ENCODE measurements at regions not wholly inside any gene's neighbourhood (a gene's known extent, or its start where the extent isn't known, plus 50 kb on each side); places are given as distances from the start of the nearest gene placed in this dataset.

DNA sequence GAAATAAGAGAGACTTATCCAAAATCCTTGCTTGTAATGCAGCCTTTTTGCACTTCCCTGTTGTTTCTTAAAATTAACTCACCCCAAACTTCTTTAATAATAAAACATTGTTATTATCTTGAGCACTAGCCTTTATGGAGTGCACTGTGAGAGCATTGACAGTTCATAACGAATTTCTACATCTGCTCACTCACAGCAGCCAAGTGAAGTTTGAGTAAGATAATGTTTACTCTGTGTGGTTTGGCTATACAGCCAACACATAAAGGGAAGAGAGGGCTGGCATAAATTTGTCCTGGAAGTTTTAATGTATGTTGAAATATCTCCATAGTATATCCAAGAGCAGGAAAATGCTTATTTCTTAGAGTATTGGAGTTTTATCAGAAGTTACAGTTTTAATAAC, 227.9 kb downstream of the FRK start:
- TF ChIP-seq CTCF (IDR thresholded peaks at IDR 0.05): no peak
- TF ChIP-seq EZH2phosphoT487 (IDR thresholded peaks at IDR 0.05): no peak
- TF ChIP-seq EZH2 (IDR thresholded peaks at IDR 0.05): no peak

Measured in neural progenitor cell (in vitro differentiated cells).